ENCODE measurements at regions not wholly inside any gene's neighbourhood (a gene's known extent, or its start where the extent isn't known, plus 50 kb on each side); places are given as distances from the start of the nearest gene placed in this dataset.

GRCh38 chr12:13474381-13474780 is 277.9 kb downstream of the EMP1 start:
- Histone ChIP-seq H3K4me3 (ENCODE audit: low read depth in 1 of 5, low read length in 5 of 5) (no peak overlapping the region), H3K4me1 (ENCODE audit: control insufficient read depth in 5 of 5, insufficient read depth in 5 of 5, low read length in 5 of 5) (no peaks in the 10 kb centered on the region), H3K36me3 (ENCODE audit: control insufficient read depth in 5 of 5, insufficient read depth in 5 of 5, low read length in 5 of 5) (no peaks in the 10 kb centered on the region), H3K27me3 (ENCODE audit: control insufficient read depth in 5 of 5, insufficient read depth in 4 of 5, low read length in 5 of 5) (peaks cover 0 to 5% (median 0%) of the 10 kb centered on the region in 5 donors), H3K9me3 (ENCODE audit: control insufficient read depth in 5 of 5, low read length in 5 of 5) (no peaks in the 10 kb centered on the region), H3K27ac (ENCODE audit: low read depth, low read length) (no peak overlapping the region), H3K9ac (ENCODE audit: low read length in 5 of 5) (no peak overlapping the region)

GRCh38 chr12:13472690-13473089 is 276.2 kb downstream of the EMP1 start:
- Histone ChIP-seq H3K9me3 (ENCODE audit: control insufficient read depth in 5 of 5, low read length in 5 of 5) (no peaks in the 10 kb centered on the region), H3K27ac (ENCODE audit: low read depth, low read length) (no peak overlapping the region), H3K27me3 (ENCODE audit: control insufficient read depth in 5 of 5, insufficient read depth in 4 of 5, low read length in 5 of 5) (peaks cover 0 to 5% (median 0%) of the 10 kb centered on the region in 5 donors), H3K36me3 (ENCODE audit: control insufficient read depth in 5 of 5, insufficient read depth in 5 of 5, low read length in 5 of 5) (no peaks in the 10 kb centered on the region), H3K4me1 (ENCODE audit: control insufficient read depth in 5 of 5, insufficient read depth in 5 of 5, low read length in 5 of 5) (no peaks in the 10 kb centered on the region), H3K4me3 (ENCODE audit: low read depth in 1 of 5, low read length in 5 of 5) (no peak overlapping the region), H3K9ac (ENCODE audit: low read length in 5 of 5) (no peak overlapping the region)

GRCh38 chr12:13471471-13471870 is 274.9 kb downstream of the EMP1 start:
- Histone ChIP-seq H3K9me3 (ENCODE audit: control insufficient read depth in 5 of 5, low read length in 5 of 5) (no peaks in the 10 kb centered on the region), H3K27ac (ENCODE audit: low read depth, low read length) (no peak overlapping the region), H3K4me1 (ENCODE audit: control insufficient read depth in 5 of 5, insufficient read depth in 5 of 5, low read length in 5 of 5) (no peaks in the 10 kb centered on the region), H3K36me3 (ENCODE audit: control insufficient read depth in 5 of 5, insufficient read depth in 5 of 5, low read length in 5 of 5) (no peaks in the 10 kb centered on the region), H3K27me3 (ENCODE audit: control insufficient read depth in 5 of 5, insufficient read depth in 4 of 5, low read length in 5 of 5) (peaks cover 0 to 5% (median 0%) of the 10 kb centered on the region in 5 donors), H3K4me3 (ENCODE audit: low read depth in 1 of 5, low read length in 5 of 5) (no peak overlapping the region), H3K9ac (ENCODE audit: low read length in 5 of 5) (no peak overlapping the region)

- Histone ChIP-seq H3K4me1 (ENCODE audit: control insufficient read depth in 5 of 5, insufficient read depth in 5 of 5, low read length in 5 of 5) (peaks cover 0 to 16% (median 7%) of the 10 kb centered on the region in 5 donors), H3K9me3 (ENCODE audit: control insufficient read depth in 5 of 5, low read length in 5 of 5) (no peaks in the 10 kb centered on the region), H3K4me3 (ENCODE audit: low read depth in 1 of 5, low read length in 5 of 5) (no peak overlapping the region), H3K27ac (ENCODE audit: low read depth, low read length) (peak overlapping the region; percentile 42), H3K36me3 (ENCODE audit: control insufficient read depth in 5 of 5, insufficient read depth in 5 of 5, low read length in 5 of 5) (no peaks in the 10 kb centered on the region), H3K27me3 (ENCODE audit: control insufficient read depth in 5 of 5, insufficient read depth in 4 of 5, low read length in 5 of 5) (no peaks in the 10 kb centered on the region), H3K9ac (ENCODE audit: low read length in 5 of 5) (no peak overlapping the region)
These were observed 269.1 kb downstream of the EMP1 start for GRCh38 chr12:13465635-13466034.

- Histone ChIP-seq H3K4me1 (ENCODE audit: control insufficient read depth in 5 of 5, insufficient read depth in 5 of 5, low read length in 5 of 5) (peaks cover 0 to 16% (median 7%) of the 10 kb centered on the region in 5 donors), H3K27ac (ENCODE audit: low read depth, low read length) (no peak overlapping the region), H3K36me3 (ENCODE audit: control insufficient read depth in 5 of 5, insufficient read depth in 5 of 5, low read length in 5 of 5) (no peaks in the 10 kb centered on the region), H3K4me3 (ENCODE audit: low read depth in 1 of 5, low read length in 5 of 5) (no peak overlapping the region), H3K27me3 (ENCODE audit: control insufficient read depth in 5 of 5, insufficient read depth in 4 of 5, low read length in 5 of 5) (no peaks in the 10 kb centered on the region), H3K9me3 (ENCODE audit: control insufficient read depth in 5 of 5, low read length in 5 of 5) (no peaks in the 10 kb centered on the region), H3K9ac (ENCODE audit: low read length in 5 of 5) (no peak overlapping the region)
These were observed 266.7 kb downstream of the EMP1 start for GRCh38 chr12:13463189-13463588.

- no peak overlapping the region for H3K4me3 ChIP-seq (ENCODE audit: low read depth in 1 of 5, low read length in 5 of 5)
- H3K9me3 ChIP-seq (ENCODE audit: control insufficient read depth in 5 of 5, low read length in 5 of 5), result no peaks in the 10 kb centered on the region
- H3K27me3 ChIP-seq (ENCODE audit: control insufficient read depth in 5 of 5, insufficient read depth in 4 of 5, low read length in 5 of 5), result no peaks in the 10 kb centered on the region
- H3K4me1 ChIP-seq (ENCODE audit: control insufficient read depth in 5 of 5, insufficient read depth in 5 of 5, low read length in 5 of 5), result peaks cover 0 to 16% (median 7%) of the 10 kb centered on the region in 5 donors
- H3K9ac ChIP-seq (ENCODE audit: low read length in 5 of 5), result no peak overlapping the region
- H3K36me3 ChIP-seq (ENCODE audit: control insufficient read depth in 5 of 5, insufficient read depth in 5 of 5, low read length in 5 of 5), result no peaks in the 10 kb centered on the region
- no peak overlapping the region for H3K27ac ChIP-seq (ENCODE audit: low read depth, low read length)
These were observed 265.9 kb downstream of the EMP1 start for GRCh38 chr12:13462450-13462849.

- no peaks in the 10 kb centered on the region for H3K4me1 ChIP-seq (ENCODE audit: control insufficient read depth in 5 of 5, insufficient read depth in 5 of 5, low read length in 5 of 5)
- H3K27me3 ChIP-seq (ENCODE audit: control insufficient read depth in 5 of 5, insufficient read depth in 4 of 5, low read length in 5 of 5), result no peaks in the 10 kb centered on the region
- H3K4me3 ChIP-seq (ENCODE audit: low read depth in 1 of 5, low read length in 5 of 5), result no peak overlapping the region
- H3K27ac ChIP-seq (ENCODE audit: low read depth, low read length), result no peak overlapping the region
- H3K9me3 ChIP-seq (ENCODE audit: control insufficient read depth in 5 of 5, low read length in 5 of 5), result no peaks in the 10 kb centered on the region
- no peaks in the 10 kb centered on the region for H3K36me3 ChIP-seq (ENCODE audit: control insufficient read depth in 5 of 5, insufficient read depth in 5 of 5, low read length in 5 of 5)
- no peak overlapping the region for H3K9ac ChIP-seq (ENCODE audit: low read length in 5 of 5)
These were observed 259.2 kb downstream of the EMP1 start for GRCh38 chr12:13455778-13456144.

- Histone ChIP-seq H3K36me3 (ENCODE audit: control insufficient read depth in 5 of 5, insufficient read depth in 5 of 5, low read length in 5 of 5) (no peaks in the 10 kb centered on the region), H3K4me1 (ENCODE audit: control insufficient read depth in 5 of 5, insufficient read depth in 5 of 5, low read length in 5 of 5) (no peaks in the 10 kb centered on the region), H3K9me3 (ENCODE audit: control insufficient read depth in 5 of 5, low read length in 5 of 5) (no peaks in the 10 kb centered on the region), H3K27me3 (ENCODE audit: control insufficient read depth in 5 of 5, insufficient read depth in 4 of 5, low read length in 5 of 5) (no peaks in the 10 kb centered on the region), H3K9ac (ENCODE audit: low read length in 5 of 5) (no peak overlapping the region), H3K27ac (ENCODE audit: low read depth, low read length) (no peak overlapping the region), H3K4me3 (ENCODE audit: low read depth in 1 of 5, low read length in 5 of 5) (no peak overlapping the region)
These were observed 258.7 kb downstream of the EMP1 start for GRCh38 chr12:13454991-13455777.

- H3K27ac ChIP-seq (ENCODE audit: low read depth, low read length), result no peak overlapping the region
- no peaks in the 10 kb centered on the region for H3K27me3 ChIP-seq (ENCODE audit: control insufficient read depth in 5 of 5, insufficient read depth in 4 of 5, low read length in 5 of 5)
- H3K4me1 ChIP-seq (ENCODE audit: control insufficient read depth in 5 of 5, insufficient read depth in 5 of 5, low read length in 5 of 5), result no peaks in the 10 kb centered on the region
- H3K9ac ChIP-seq (ENCODE audit: low read length in 5 of 5), result no peak overlapping the region
- H3K36me3 ChIP-seq (ENCODE audit: control insufficient read depth in 5 of 5, insufficient read depth in 5 of 5, low read length in 5 of 5), result no peaks in the 10 kb centered on the region
- H3K4me3 ChIP-seq (ENCODE audit: low read depth in 1 of 5, low read length in 5 of 5), result no peak overlapping the region
- no peaks in the 10 kb centered on the region for H3K9me3 ChIP-seq (ENCODE audit: control insufficient read depth in 5 of 5, low read length in 5 of 5)
These were observed 256.5 kb downstream of the EMP1 start for GRCh38 chr12:13452955-13453570.

- no peak overlapping the region for H3K4me3 ChIP-seq (ENCODE audit: low read depth in 1 of 5, low read length in 5 of 5)
- H3K4me1 ChIP-seq (ENCODE audit: control insufficient read depth in 5 of 5, insufficient read depth in 5 of 5, low read length in 5 of 5), result no peaks in the 10 kb centered on the region
- H3K27ac ChIP-seq (ENCODE audit: low read depth, low read length), result no peak overlapping the region
- H3K9me3 ChIP-seq (ENCODE audit: control insufficient read depth in 5 of 5, low read length in 5 of 5), result no peaks in the 10 kb centered on the region
- H3K27me3 ChIP-seq (ENCODE audit: control insufficient read depth in 5 of 5, insufficient read depth in 4 of 5, low read length in 5 of 5), result no peaks in the 10 kb centered on the region
- H3K9ac ChIP-seq (ENCODE audit: low read length in 5 of 5), result no peak overlapping the region
- H3K36me3 ChIP-seq (ENCODE audit: control insufficient read depth in 5 of 5, insufficient read depth in 5 of 5, low read length in 5 of 5), result no peaks in the 10 kb centered on the region
These were observed 255.2 kb downstream of the EMP1 start for GRCh38 chr12:13451776-13452175.

All from subcutaneous abdominal adipose tissue (tissue), 5 donors.